HEK293T (cell line): ENCODE measurements at regions not wholly inside any gene's neighbourhood (a gene's known extent, or its start where the extent isn't known, plus 50 kb on each side); places are given as distances from the start of the nearest gene placed in this dataset.

Source experiments
- BHLHE40 ChIP-seq: fragments of 450-650 bp; IDR thresholded peaks from 2 replicates; pipeline ENCODE4 v1.6.1; 2016; ENCODE audit warnings: mild to moderate bottlenecking, moderate library complexity, borderline replicate concordance
- LEF1 ChIP-seq: fragments of 450-650 bp; IDR thresholded peaks from 2 replicates; pipeline ENCODE4 v1.6.1; 2017; ENCODE audit warnings: mild to moderate bottlenecking, borderline replicate concordance
- TARDBP ChIP-seq: fragments of 450-650 bp; IDR thresholded peaks from 2 replicates; pipeline ENCODE4 v1.6.1; 2016
- TF ChIP-seq, protein P1 (sequence below): fragments of 450-650 bp; IDR thresholded peaks from 2 replicates; pipeline ENCODE4 v1.6.1; 2016

GRCh38 chr1:234701737-234702341 is 91.9 kb upstream of the IRF2BP2 start:
- TF ChIP-seq LEF1 (no peak), TARDBP (no peak), BHLHE40 (no peak)
- TF ChIP-seq, protein P1, sequence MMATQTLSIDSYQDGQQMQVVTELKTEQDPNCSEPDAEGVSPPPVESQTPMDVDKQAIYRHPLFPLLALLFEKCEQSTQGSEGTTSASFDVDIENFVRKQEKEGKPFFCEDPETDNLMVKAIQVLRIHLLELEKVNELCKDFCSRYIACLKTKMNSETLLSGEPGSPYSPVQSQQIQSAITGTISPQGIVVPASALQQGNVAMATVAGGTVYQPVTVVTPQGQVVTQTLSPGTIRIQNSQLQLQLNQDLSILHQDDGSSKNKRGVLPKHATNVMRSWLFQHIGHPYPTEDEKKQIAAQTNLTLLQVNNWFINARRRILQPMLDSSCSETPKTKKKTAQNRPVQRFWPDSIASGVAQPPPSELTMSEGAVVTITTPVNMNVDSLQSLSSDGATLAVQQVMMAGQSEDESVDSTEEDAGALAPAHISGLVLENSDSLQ: no peak
